BLaER1 treated with 17β-estradiol and CSF1 and Interleukin-3, amounts not matched to agents 10 nM and 100 nM (cell line): ENCODE measurements at regions not wholly inside any gene's neighbourhood (a gene's known extent, or its start where the extent isn't known, plus 50 kb on each side); places are given as distances from the start of the nearest gene placed in this dataset.
A peak's percentile ranks its signal among the peaks of the same experiment; 100 is the strongest.
"Not testable (repeated sequence)": the region's sequence is repeated elsewhere in the genome, so short reads cannot be mapped to it uniquely, and the experiment has no call there.

Experiments used
- H3K27ac ChIP-seq, 11 experiments: shearing (Covaris generic); formaldehyde crosslinking; 2 replicates each; pipeline ENCODE4 v1.8.1; 2022
- H3K27me3 ChIP-seq, 11 experiments: shearing (Covaris generic); formaldehyde crosslinking; 2 replicates each; pipeline ENCODE4 v1.8.1; 2022
- H3K36me3 ChIP-seq, 11 experiments: shearing (Covaris generic); formaldehyde crosslinking; 2 replicates each; pipeline ENCODE4 v1.8.1; 2022
- H3K4me1 ChIP-seq, 10 experiments: shearing (Covaris generic); formaldehyde crosslinking; 2 replicates each; pipeline ENCODE4 v1.8.1; 2022
- H3K4me2 ChIP-seq, 11 experiments: shearing (Covaris generic); formaldehyde crosslinking; 2 replicates each; pipeline ENCODE4 v1.8.1; 2022
- H3K4me3 ChIP-seq, 10 experiments: shearing (Covaris generic); formaldehyde crosslinking; 2 replicates each; pipeline ENCODE4 v1.8.1; 2022
- H3K9ac ChIP-seq, 11 experiments: shearing (Covaris generic); formaldehyde crosslinking; 2 replicates each; pipeline ENCODE4 v1.8.1; 2022
- H3K9me3 ChIP-seq, 11 experiments: shearing (Covaris generic); formaldehyde crosslinking; replicated peaks in 1 of 11; 2 replicates each; pipeline ENCODE4 v1.8.1; 2022
- H4K20me1 ChIP-seq, 11 experiments: shearing (Covaris generic); formaldehyde crosslinking; 2 replicates each; pipeline ENCODE4 v1.8.1; 2022
- Cebpa-rat ChIP-seq, 11 experiments: shearing (Covaris generic); IDR thresholded peaks; 2 replicates each; pipeline ENCODE4 v1.8.1; 2022

GRCh38 chr2:102871707-102872106, 109.9 kb downstream of the TMEM182 start:
- TF ChIP-seq Cebpa-rat (IDR thresholded peaks at IDR 0.05): no peak
- Histone ChIP-seq H4K20me1 (no peaks in the 10 kb centered on the region; a peak in 1 of 22 replicates), H3K4me3 (no peak overlapping the region), H3K9me3 (peaks cover 0 to 4% (median 0%) of the 10 kb centered on the region in 11 experiments; a peak in 2 of 22 replicates), H3K4me1 (peaks cover 0 to 7% (median 4%) of the 10 kb centered on the region in 10 experiments; a peak in 7 of 20 replicates), H3K27ac (no peak overlapping the region), H3K4me2 (no peak overlapping the region), H3K36me3 (no peaks in the 10 kb centered on the region), H3K27me3 (no peaks in the 10 kb centered on the region), H3K9ac (no peak overlapping the region)

- no peak for TF ChIP-seq Cebpa-rat (IDR thresholded peaks at IDR 0.05)
- Histone ChIP-seq H3K4me1 (peaks cover 0 to 7% (median 4%) of the 10 kb centered on the region in 10 experiments; a peak in 7 of 20 replicates), H3K9me3 (peaks cover 0 to 4% (median 0%) of the 10 kb centered on the region in 11 experiments; a peak in 2 of 22 replicates), H3K36me3 (no peaks in the 10 kb centered on the region), H4K20me1 (no peaks in the 10 kb centered on the region; a peak in 1 of 22 replicates), H3K4me3 (no peak overlapping the region), H3K27ac (no peak overlapping the region), H3K27me3 (no peaks in the 10 kb centered on the region), H3K9ac (no peak overlapping the region), H3K4me2 (no peak overlapping the region)
These were observed 110.6 kb downstream of the TMEM182 start for GRCh38 chr2:102872388-102872787.

GRCh38 chr2:102879513-102879912, 117.7 kb downstream of the TMEM182 start:
- Histone ChIP-seq H3K4me1 (peaks cover 0 to 18% (median 10%) of the 10 kb centered on the region in 10 experiments; a peak in 15 of 20 replicates), H3K9me3 (peaks cover 3 to 14% (median 11%) of the 10 kb centered on the region in 11 experiments; a peak in 18 of 22 replicates)
- not testable (repeated sequence) for H3K36me3 ChIP-seq, H3K4me3 ChIP-seq, H3K27me3 ChIP-seq, H3K9ac ChIP-seq, H3K4me2 ChIP-seq, H3K27ac ChIP-seq, H4K20me1 ChIP-seq

- Histone ChIP-seq H3K4me3 (no peak overlapping the region), H3K4me2 (peak overlapping the region in 8 of 11 experiments; percentile 18 to 56 (median 32); a peak in 11 of 22 replicates), H4K20me1 (no peaks in the 10 kb centered on the region), H3K9ac (no peak overlapping the region), H3K4me1 (peaks cover 0 to 18% (median 10%) of the 10 kb centered on the region in 10 experiments; a peak in 15 of 20 replicates), H3K9me3 (peaks cover 3 to 14% (median 10%) of the 10 kb centered on the region in 11 experiments; a peak in 17 of 22 replicates), H3K27ac (no peak overlapping the region), H3K36me3 (no peaks in the 10 kb centered on the region), H3K27me3 (no peaks in the 10 kb centered on the region)
- no peak for TF ChIP-seq Cebpa-rat (IDR thresholded peaks at IDR 0.05)
These were observed 118.9 kb downstream of the TMEM182 start for GRCh38 chr2:102880731-102881130.

- peaks cover 5 to 15% (median 9%) of the 10 kb centered on the region in 10 experiments for H3K4me1 ChIP-seq
- no peaks in the 10 kb centered on the region for H4K20me1 ChIP-seq
- no peak overlapping the region for H3K27ac ChIP-seq
- no peak overlapping the region for H3K9ac ChIP-seq
- no peak overlapping the region for H3K4me2 ChIP-seq
- no peak for TF ChIP-seq Cebpa-rat (IDR thresholded peaks at IDR 0.05)
- H3K36me3 ChIP-seq: no peaks in the 10 kb centered on the region
- H3K4me3 ChIP-seq: no peak overlapping the region
- no peaks in the 10 kb centered on the region for H3K27me3 ChIP-seq
- no peaks in the 10 kb centered on the region for H3K9me3 ChIP-seq
These were observed 124.5 kb downstream of the TMEM182 start for GRCh38 chr2:102886216-102886893.

- no peak overlapping the region for H3K27ac ChIP-seq
- 0 out of 22 replicates have a peak, but pooled peaks cover 0 to 4% (median 0%) of the 10 kb centered on the region in 11 experiments for H3K27me3 ChIP-seq
- no peak overlapping the region for H3K4me3 ChIP-seq
- no peak overlapping the region for H3K4me2 ChIP-seq
- H3K4me1 ChIP-seq: peaks cover 11 to 18% (median 15%) of the 10 kb centered on the region in 10 experiments
- no peaks in the 10 kb centered on the region for H3K9me3 ChIP-seq
- no peaks in the 10 kb centered on the region for H4K20me1 ChIP-seq
- no peak for TF ChIP-seq Cebpa-rat (IDR thresholded peaks at IDR 0.05)
- no peak overlapping the region for H3K9ac ChIP-seq
- H3K36me3 ChIP-seq: no peaks in the 10 kb centered on the region
These were observed 126.7 kb downstream of the TMEM182 start for GRCh38 chr2:102888514-102888913.

- Histone ChIP-seq H4K20me1 (no peaks in the 10 kb centered on the region), H3K27ac (peak overlapping the region in 8 of 11 experiments; percentile 39 to 64 (median 51); a peak in 15 of 22 replicates), H3K9ac (no peak overlapping the region), H3K27me3 (0 out of 22 replicates have a peak, but pooled peaks cover 0 to 4% (median 0%) of the 10 kb centered on the region in 11 experiments), H3K9me3 (0 out of 22 replicates have a peak, but pooled peaks cover 0 to 3% (median 0%) of the 10 kb centered on the region in 11 experiments), H3K4me2 (peak overlapping the region; percentile 25 to 74 (median 63)), H3K4me3 (no peak overlapping the region), H3K4me1 (peaks cover 11 to 27% (median 17%) of the 10 kb centered on the region in 10 experiments), H3K36me3 (no peaks in the 10 kb centered on the region)
- TF ChIP-seq Cebpa-rat (IDR thresholded peaks at IDR 0.05): peak in 3 of 11 experiments; percentile 23 to 42 (median 41); a peak in 1 of 22 replicates
These were observed 129.5 kb downstream of the TMEM182 start for GRCh38 chr2:102891296-102891695.

- Histone ChIP-seq H3K4me3 (no peak overlapping the region), H3K27me3 (0 out of 22 replicates have a peak, but pooled peaks cover 0 to 4% (median 0%) of the 10 kb centered on the region in 11 experiments), H4K20me1 (no peaks in the 10 kb centered on the region), H3K9ac (no peak overlapping the region), H3K27ac (peak overlapping the region in 1 of 11 experiments; percentile 55; a peak in 2 of 22 replicates), H3K4me1 (peaks cover 11 to 27% (median 17%) of the 10 kb centered on the region in 10 experiments), H3K4me2 (no peak overlapping the region), H3K36me3 (no peaks in the 10 kb centered on the region), H3K9me3 (0 out of 22 replicates have a peak, but pooled peaks cover 0 to 3% (median 0%) of the 10 kb centered on the region in 11 experiments)
- no peak for TF ChIP-seq Cebpa-rat (IDR thresholded peaks at IDR 0.05)
These were observed 131.0 kb downstream of the TMEM182 start for GRCh38 chr2:102892698-102893310.

GRCh38 chr2:102893870-102894269, 132.0 kb downstream of the TMEM182 start:
- H3K4me2 ChIP-seq: no peak overlapping the region
- no peak for TF ChIP-seq Cebpa-rat (IDR thresholded peaks at IDR 0.05)
- no peak overlapping the region for H3K27ac ChIP-seq
- H3K9ac ChIP-seq: no peak overlapping the region
- H3K4me3 ChIP-seq: no peak overlapping the region
- 0 out of 22 replicates have a peak, but pooled peaks cover 0 to 4% (median 0%) of the 10 kb centered on the region in 11 experiments for H3K27me3 ChIP-seq
- 0 out of 22 replicates have a peak, but pooled peaks cover 0 to 3% (median 0%) of the 10 kb centered on the region in 11 experiments for H3K9me3 ChIP-seq
- no peaks in the 10 kb centered on the region for H4K20me1 ChIP-seq
- H3K36me3 ChIP-seq: no peaks in the 10 kb centered on the region
- peaks cover 11 to 27% (median 17%) of the 10 kb centered on the region in 10 experiments for H3K4me1 ChIP-seq
